ENCODE measurements at regions not wholly inside any gene's neighbourhood (a gene's known extent, or its start where the extent isn't known, plus 50 kb on each side); places are given as distances from the start of the nearest gene placed in this dataset.

GRCh38 chr15:94910166-94910565 is 678.8 kb downstream of the MCTP2 start:
- TF ChIP-seq CTCF (IDR thresholded peaks at IDR 0.05): no peak
- TF ChIP-seq POLR2A (IDR thresholded peaks at IDR 0.05): no peak

Measured in uterus (tissue), 2 donors.